ENCODE measurements at regions not wholly inside any gene's neighbourhood (a gene's known extent, or its start where the extent isn't known, plus 50 kb on each side); places are given as distances from the start of the nearest gene placed in this dataset.

DNA sequence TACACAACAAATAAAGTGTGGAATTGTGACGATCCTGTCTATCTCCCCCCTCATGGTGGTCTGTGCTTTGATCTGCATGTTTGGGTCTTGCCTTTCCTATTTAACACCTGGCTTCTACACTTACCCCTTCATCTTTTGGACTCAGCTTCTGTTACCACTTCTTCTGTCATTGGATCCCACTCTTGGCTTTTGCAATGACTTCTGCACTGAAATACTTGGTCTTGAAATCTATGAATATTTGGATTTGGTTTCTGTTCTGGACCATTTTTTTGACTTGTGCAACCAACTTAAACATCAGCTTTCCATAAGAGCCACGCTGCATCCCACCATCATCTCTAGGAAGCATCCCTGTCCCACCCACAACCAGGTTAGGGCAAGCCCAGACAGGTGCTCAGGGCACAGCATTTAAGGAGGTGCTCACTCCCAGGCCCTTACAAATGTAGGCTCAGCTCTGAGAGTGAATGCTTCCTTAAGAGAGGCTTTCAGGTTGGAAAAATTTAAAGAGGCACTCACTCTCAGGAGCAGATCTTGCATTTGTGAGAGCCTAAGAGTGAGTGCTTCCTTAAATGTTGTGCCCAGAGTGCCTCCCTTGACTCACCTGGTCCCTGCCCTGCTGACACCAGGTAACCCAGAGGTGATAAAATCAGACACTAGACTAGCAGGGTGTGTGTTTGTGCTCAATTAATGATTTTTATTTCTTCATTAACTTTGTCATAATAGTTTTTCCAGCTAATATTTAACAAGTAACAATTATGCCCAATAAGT, 124.5 kb upstream of the SH3BP4 start:
- TF ChIP-seq, protein P1, sequence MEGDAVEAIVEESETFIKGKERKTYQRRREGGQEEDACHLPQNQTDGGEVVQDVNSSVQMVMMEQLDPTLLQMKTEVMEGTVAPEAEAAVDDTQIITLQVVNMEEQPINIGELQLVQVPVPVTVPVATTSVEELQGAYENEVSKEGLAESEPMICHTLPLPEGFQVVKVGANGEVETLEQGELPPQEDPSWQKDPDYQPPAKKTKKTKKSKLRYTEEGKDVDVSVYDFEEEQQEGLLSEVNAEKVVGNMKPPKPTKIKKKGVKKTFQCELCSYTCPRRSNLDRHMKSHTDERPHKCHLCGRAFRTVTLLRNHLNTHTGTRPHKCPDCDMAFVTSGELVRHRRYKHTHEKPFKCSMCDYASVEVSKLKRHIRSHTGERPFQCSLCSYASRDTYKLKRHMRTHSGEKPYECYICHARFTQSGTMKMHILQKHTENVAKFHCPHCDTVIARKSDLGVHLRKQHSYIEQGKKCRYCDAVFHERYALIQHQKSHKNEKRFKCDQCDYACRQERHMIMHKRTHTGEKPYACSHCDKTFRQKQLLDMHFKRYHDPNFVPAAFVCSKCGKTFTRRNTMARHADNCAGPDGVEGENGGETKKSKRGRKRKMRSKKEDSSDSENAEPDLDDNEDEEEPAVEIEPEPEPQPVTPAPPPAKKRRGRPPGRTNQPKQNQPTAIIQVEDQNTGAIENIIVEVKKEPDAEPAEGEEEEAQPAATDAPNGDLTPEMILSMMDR (IDR thresholded peaks at IDR 0.05), result no peak
- TF ChIP-seq EP300 (IDR thresholded peaks at IDR 0.05), result no peak
- TF ChIP-seq POLR2AphosphoS5 (IDR thresholded peaks at IDR 0.05), result no peak
- TF ChIP-seq POLR2A (IDR thresholded peaks at IDR 0.05), result no peak

Measured in suprapubic skin (tissue), 4 donors.